Tibial nerve (tissue), 3 donors: ENCODE measurements at regions not wholly inside any gene's neighbourhood (a gene's known extent, or its start where the extent isn't known, plus 50 kb on each side); places are given as distances from the start of the nearest gene placed in this dataset.

Experiments
- CTCF ChIP-seq, 5 experiments: fragments of 200-600 bp in 3 of 5; fragments of 450-650 bp in 2 of 5; sonication (generic) in 3 of 5; IDR thresholded peaks; one replicate each; pipeline ENCODE4 v1.5.1; 2016 to 2019; ENCODE audit warnings: antibody characterized with exemption in 5 of 5, mild to moderate bottlenecking in 3 of 5, moderate library complexity in 2 of 5
- POLR2A ChIP-seq, 2 donors: fragments of 450-650 bp; IDR thresholded peaks; one replicate each; pipeline ENCODE4 v1.6.1; 2017; ENCODE audit warnings: antibody characterized with exemption in 2 of 2, mild to moderate bottlenecking in 2 of 2, moderate library complexity in 2 of 2

- no peak for TF ChIP-seq CTCF (IDR thresholded peaks at IDR 0.05)
- TF ChIP-seq POLR2A (IDR thresholded peaks at IDR 0.05): no peak
Observed at GRCh38 chr3:7793786-7794185, 707.8 kb upstream of the LMCD1 start.
